GM10266 (cell line): ENCODE measurements at regions not wholly inside any gene's neighbourhood (a gene's known extent, or its start where the extent isn't known, plus 50 kb on each side); places are given as distances from the start of the nearest gene placed in this dataset.
A peak's percentile ranks its signal among the peaks of the same experiment; 100 is the strongest.
"Not testable (repeated sequence)": the region's sequence is repeated elsewhere in the genome, so short reads cannot be mapped to it uniquely, and the experiment has no call there.

ENCODE experiments used
- DNase-seq: peaks from one replicate; pipeline ENCODE4 v3.0.0; 2012; ENCODE audit errors: extremely low spot score

- DNase-seq: not testable (repeated sequence)
Measured at GRCh38 chr2:90323612-90324558, 1632.4 kb downstream of the RPIA start.

- not testable (repeated sequence) for DNase-seq
Measured at GRCh38 chr2:90324672-90325071, 1633.2 kb downstream of the RPIA start.

GRCh38 chr2:90325796-90326353, 1634.4 kb downstream of the RPIA start:
- peak; percentile 0 for DNase-seq

- not testable (repeated sequence) for DNase-seq
Measured at GRCh38 chr2:90355546-90355945, 1664.1 kb downstream of the RPIA start.

- DNase-seq: not testable (repeated sequence)
Measured at GRCh38 chr2:90359344-90359743, 1667.9 kb downstream of the RPIA start.

- DNase-seq: not testable (repeated sequence)
Measured at GRCh38 chr2:90359887-90360730, 1668.6 kb downstream of the RPIA start.

- not testable (repeated sequence) for DNase-seq
Measured at GRCh38 chr2:90360731-90361035, 1669.2 kb downstream of the RPIA start.
